K562 (cell line): ENCODE measurements at regions not wholly inside any gene's neighbourhood (a gene's known extent, or its start where the extent isn't known, plus 50 kb on each side); places are given as distances from the start of the nearest gene placed in this dataset.

Source experiments
- FOXK1 ChIP-seq: sonication (generic); formaldehyde crosslinking; IDR thresholded peaks from 2 replicates; pipeline ENCODE4 v1.8.0; 2022; ENCODE audit warnings: missing genetic modification reagents, mild to moderate bottlenecking, borderline replicate concordance
- TF ChIP-seq, protein P1 (sequence below), 2 experiments: fragments of 450-650 bp; IDR thresholded peaks; 2 replicates each; pipeline ENCODE4 v1.6.1; 2016

- TF ChIP-seq, protein P1, sequence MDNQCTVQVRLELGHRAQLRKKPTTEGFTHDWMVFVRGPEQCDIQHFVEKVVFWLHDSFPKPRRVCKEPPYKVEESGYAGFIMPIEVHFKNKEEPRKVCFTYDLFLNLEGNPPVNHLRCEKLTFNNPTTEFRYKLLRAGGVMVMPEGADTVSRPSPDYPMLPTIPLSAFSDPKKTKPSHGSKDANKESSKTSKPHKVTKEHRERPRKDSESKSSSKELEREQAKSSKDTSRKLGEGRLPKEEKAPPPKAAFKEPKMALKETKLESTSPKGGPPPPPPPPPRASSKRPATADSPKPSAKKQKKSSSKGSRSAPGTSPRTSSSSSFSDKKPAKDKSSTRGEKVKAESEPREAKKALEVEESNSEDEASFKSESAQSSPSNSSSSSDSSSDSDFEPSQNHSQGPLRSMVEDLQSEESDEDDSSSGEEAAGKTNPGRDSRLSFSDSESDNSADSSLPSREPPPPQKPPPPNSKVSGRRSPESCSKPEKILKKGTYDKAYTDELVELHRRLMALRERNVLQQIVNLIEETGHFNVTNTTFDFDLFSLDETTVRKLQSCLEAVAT (IDR thresholded peaks at IDR 0.05), result no peak
- no peak for TF ChIP-seq FOXK1 (CRISPR knock-in tag)
These were observed 474.2 kb upstream of the RIOK2 start for GRCh38 chr5:97657239-97657638.
